HG03354 (cell line): ENCODE measurements at regions not wholly inside any gene's neighbourhood (a gene's known extent, or its start where the extent isn't known, plus 50 kb on each side); places are given as distances from the start of the nearest gene placed in this dataset.
"Not testable (repeated sequence)": the region's sequence is repeated elsewhere in the genome, so short reads cannot be mapped to it uniquely, and the experiment has no call there.

Experiments
- ATAC-seq: cut with Tn5 transposase; IDR thresholded peaks from one replicate; pipeline ENCODE4 v1.9.1; 2021; ENCODE audit warnings: mild to moderate bottlenecking; ENCODE audit not compliant: unreplicated experiment, poor library complexity, severe bottlenecking

DNA sequence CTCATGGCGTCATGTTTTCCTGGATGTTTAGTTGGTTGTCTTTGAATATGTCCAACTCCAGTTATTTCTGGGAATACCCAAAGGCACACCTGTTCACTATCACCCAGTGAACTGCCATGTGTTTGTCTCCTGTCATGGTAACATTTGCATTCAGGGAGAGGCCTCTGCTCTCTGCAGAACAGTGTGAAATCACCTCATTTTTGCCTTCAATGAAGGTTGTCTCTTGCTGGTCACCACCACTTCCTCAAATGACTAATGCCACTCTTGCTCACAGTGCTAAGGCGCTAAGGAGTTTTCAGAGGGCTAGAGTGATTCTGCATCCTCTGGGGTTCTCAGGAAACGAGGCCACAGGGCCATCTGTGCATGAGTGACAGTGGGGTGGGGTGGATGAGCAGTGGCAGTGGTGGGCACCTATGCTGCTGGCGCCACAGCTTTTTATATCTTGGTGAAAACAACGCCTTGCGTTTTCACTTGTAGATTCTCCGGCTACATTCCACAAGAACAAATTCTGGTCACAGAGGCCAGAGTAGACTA, 60.0 kb upstream of the ATP5PO start:
- ATAC-seq = peak; percentile 91

DNA sequence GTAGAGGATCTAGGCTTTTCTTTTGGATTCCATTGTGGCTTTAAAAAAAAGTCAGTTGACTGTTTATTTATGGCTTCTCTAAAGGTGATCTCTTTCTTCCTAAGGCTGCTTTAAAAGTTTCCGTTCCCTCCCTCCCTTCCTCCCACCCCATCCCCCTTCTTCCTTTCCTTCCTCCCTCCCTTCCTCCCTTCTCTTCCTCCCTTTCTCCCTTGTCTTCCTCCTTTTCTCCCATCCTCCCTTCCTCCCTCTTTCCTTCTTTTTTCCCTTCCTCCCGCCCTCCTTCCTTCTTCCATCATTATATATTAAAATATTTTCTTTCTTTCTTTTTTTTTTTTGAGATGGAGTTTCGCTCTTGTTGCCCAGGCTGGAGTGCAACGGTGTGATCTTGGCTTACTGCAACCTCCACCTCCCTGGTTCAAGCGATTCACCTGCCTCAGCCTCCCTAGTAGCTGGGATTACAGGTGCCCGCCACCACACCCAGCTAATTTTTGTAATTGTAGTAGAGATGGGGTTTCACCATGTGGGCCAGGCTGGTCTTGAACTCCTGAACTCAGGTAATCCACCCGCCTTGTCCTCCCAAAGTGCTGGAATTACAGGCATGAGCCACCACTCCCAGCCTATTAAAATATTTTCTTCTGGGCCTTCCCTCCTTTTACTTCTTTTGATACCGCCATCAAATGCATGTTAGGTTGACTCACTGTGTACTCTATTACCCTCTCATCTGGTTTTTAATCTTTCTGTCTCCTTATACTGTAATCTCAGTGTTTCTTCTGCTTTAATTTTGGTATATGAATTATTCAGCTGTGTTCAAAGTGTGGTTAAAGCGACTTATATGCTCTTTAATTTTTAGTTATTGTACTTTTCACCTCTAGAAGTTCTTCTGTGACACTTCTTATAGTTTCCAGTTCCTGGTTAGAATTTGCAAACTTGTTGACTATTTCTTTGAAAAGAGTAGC, 59.2 kb upstream of the ATP5PO start:
- no peak for ATAC-seq

DNA sequence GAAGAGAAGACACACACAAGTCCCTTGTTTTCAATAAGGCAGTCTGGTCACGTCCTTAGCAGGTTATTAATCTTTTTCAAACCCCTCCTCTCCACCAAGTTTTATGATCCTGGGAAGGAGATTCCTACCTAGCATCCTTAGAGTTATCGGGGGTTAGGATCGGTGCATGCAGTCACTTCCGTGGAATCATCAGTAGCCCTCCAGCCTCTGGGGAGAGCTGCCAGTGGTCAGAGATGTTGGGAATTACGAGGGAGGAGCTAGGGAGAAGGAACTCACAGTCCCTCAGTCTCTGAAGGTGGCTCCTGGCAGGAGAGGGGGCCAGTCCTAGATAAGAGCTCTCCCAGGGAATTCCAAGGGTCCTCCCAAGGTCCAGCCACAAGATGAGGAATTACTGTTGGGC, 57.7 kb upstream of the ATP5PO start:
- no peak for ATAC-seq

- no peak for ATAC-seq
These were observed 56.9 kb upstream of the ATP5PO start for GRCh38 chr21:33972539-33972938.

DNA sequence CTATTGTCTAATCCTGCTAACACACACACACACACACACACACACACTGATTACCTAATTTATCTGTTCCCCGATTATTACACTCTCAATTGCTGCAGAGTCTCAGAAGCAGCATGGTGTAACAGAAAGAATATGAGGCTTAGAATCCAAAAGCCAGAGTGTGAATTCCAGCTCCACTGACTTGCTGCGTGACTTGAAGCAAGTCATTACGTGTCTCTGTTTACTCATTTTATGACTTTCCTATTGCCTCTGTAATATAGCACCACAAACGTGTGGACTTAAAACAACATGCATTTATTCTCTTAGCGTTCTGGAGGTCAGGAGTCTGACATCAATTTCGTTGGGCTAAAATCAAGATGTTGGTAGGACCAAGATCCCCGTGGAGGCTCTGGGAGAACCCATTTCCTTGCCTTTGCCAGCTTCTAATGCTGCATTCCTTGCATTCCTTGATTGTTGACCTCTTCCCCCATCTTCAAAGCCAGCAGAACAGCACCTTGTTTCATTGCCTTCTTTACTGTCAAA, 55.9 kb upstream of the ATP5PO start:
- ATAC-seq = no peak

DNA sequence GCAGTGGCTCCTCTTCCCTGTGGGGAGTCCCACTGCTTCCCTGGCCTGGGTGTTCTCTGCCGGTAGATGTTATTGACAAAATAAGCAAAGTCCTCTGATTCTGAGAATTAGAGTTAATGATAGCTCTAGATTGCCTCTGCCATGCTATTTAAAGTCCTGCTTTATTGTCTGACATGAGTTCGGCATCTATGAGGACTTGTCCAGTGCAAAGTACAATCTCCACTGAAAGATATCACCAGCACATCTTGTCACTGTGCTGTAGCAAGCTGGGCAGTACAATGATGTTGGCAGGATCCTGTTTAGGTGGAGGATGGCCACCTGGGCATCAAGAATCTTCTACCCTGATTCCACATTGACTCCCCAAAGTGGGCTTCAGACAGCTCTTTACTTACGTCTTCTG, 54.0 kb upstream of the ATP5PO start:
- no peak for ATAC-seq

DNA sequence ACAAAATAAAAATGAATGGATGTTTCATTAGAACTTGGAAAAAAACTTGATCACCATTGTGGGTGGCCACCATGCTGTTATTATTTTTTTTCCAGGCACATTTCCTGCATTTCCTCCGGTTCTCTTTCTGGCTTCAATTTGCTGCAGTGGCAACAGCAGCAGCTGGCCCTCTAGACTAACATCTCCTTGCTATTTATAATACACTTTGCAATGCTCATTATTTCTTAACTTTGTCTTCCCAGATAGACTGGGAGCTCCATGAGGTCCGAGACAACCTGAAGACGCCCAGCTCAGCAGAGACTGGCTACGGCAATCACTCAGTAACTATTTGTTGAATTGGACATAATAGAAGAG, 53.4 kb upstream of the ATP5PO start:
- no peak for ATAC-seq

- ATAC-seq = peak; percentile 61
These were observed 52.7 kb upstream of the ATP5PO start for GRCh38 chr21:33968080-33968994.

- ATAC-seq = no peak
These were observed 51.5 kb upstream of the ATP5PO start for GRCh38 chr21:33967086-33967571.

GRCh38 chr21:33966324-33966949, 50.8 kb upstream of the ATP5PO start:
- no peak for ATAC-seq

- ATAC-seq = not testable (repeated sequence)
These were observed 50.1 kb upstream of the ATP5PO start for GRCh38 chr21:33965662-33966061.
